GM12892 (cell line): ENCODE measurements at regions not wholly inside any gene's neighbourhood (a gene's known extent, or its start where the extent isn't known, plus 50 kb on each side); places are given as distances from the start of the nearest gene placed in this dataset.

ENCODE experiments used
- POLR2A ChIP-seq: IDR thresholded peaks from 2 replicates; pipeline ENCODE4 v1.6.1; 2011; ENCODE audit warnings: low read depth, low read length, control low read depth
- POLR2AphosphoS5 ChIP-seq: IDR thresholded peaks from 2 replicates; pipeline ENCODE4 v1.6.1; 2011; ENCODE audit warnings: low read depth, low read length, control low read depth
- TAF1 ChIP-seq: IDR thresholded peaks from 2 replicates; pipeline ENCODE4 v1.6.1; 2011; ENCODE audit warnings: low read depth, mild to moderate bottlenecking, control low read depth, low read length, borderline replicate concordance

GRCh38 chr13:73225990-73226389 is 167.2 kb downstream of the KLF5 start:
- TF ChIP-seq POLR2A (no peak), POLR2AphosphoS5 (no peak), TAF1 (no peak)
